Breast epithelium (tissue), 3 donors: ENCODE measurements at regions not wholly inside any gene's neighbourhood (a gene's known extent, or its start where the extent isn't known, plus 50 kb on each side); places are given as distances from the start of the nearest gene placed in this dataset.

ENCODE experiments used
- POLR2A ChIP-seq: fragments of 450-650 bp; IDR thresholded peaks from one replicate; pipeline ENCODE4 v1.6.1; 2016; ENCODE audit warnings: antibody characterized with exemption, mild to moderate bottlenecking, moderate library complexity
- TF ChIP-seq, protein P1 (sequence below), 3 donors: fragments of 450-650 bp; IDR thresholded peaks; one replicate each; pipeline ENCODE4 v1.5.1; 2016 to 2017; ENCODE audit warnings: antibody characterized with exemption in 3 of 3, mild to moderate bottlenecking in 3 of 3, moderate library complexity in 3 of 3

DNA sequence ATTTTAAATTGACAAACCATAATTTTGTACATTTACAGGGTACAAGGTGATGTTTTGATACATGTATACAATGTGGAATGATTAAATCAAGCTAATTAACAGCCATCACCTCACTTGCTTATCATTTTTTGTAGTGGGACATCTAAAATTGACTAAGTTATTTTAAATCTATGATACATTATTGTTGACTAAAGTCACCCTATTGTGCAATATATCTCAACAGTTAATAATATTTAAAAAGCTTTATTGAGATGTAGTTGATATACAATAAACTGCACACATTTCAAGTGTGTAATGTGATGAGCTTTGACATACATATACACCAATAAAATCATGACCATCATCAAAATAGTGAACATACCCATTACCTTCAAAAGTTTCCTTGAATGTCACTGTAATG lies 242.5 kb upstream of the PLXNA2 start:
- TF ChIP-seq, protein P1, sequence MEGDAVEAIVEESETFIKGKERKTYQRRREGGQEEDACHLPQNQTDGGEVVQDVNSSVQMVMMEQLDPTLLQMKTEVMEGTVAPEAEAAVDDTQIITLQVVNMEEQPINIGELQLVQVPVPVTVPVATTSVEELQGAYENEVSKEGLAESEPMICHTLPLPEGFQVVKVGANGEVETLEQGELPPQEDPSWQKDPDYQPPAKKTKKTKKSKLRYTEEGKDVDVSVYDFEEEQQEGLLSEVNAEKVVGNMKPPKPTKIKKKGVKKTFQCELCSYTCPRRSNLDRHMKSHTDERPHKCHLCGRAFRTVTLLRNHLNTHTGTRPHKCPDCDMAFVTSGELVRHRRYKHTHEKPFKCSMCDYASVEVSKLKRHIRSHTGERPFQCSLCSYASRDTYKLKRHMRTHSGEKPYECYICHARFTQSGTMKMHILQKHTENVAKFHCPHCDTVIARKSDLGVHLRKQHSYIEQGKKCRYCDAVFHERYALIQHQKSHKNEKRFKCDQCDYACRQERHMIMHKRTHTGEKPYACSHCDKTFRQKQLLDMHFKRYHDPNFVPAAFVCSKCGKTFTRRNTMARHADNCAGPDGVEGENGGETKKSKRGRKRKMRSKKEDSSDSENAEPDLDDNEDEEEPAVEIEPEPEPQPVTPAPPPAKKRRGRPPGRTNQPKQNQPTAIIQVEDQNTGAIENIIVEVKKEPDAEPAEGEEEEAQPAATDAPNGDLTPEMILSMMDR (IDR thresholded peaks at IDR 0.05): no peak
- TF ChIP-seq POLR2A: no peak
